T-helper 1 cell treated with Interleukin-12 subunit alpha and Interleukin-12 subunit beta and Interleukin-4 antibody, amounts not matched to agents 30 μg/mL and 1 μg/mL, for 36 hours (primary cell): ENCODE measurements at regions not wholly inside any gene's neighbourhood (a gene's known extent, or its start where the extent isn't known, plus 50 kb on each side); places are given as distances from the start of the nearest gene placed in this dataset.

Source experiments
- H3K27ac Mint-ChIP-seq: one replicate; pipeline ENCODE4 v1.8.0; 2021; ENCODE audit warnings: mild to moderate bottlenecking, mixed read lengths
- H3K27me3 Mint-ChIP-seq: one replicate; pipeline ENCODE4 v1.8.0; 2021; ENCODE audit warnings: low read depth, mixed read lengths
- H3K36me3 Mint-ChIP-seq: one replicate; pipeline ENCODE4 v1.8.0; 2021; ENCODE audit warnings: low read depth, mixed read lengths
- H3K4me1 Mint-ChIP-seq: one replicate; pipeline ENCODE4 v1.8.0; 2021; ENCODE audit warnings: low read depth, mixed read lengths
- H3K4me3 Mint-ChIP-seq: one replicate; pipeline ENCODE4 v1.8.0; 2021; ENCODE audit warnings: mild to moderate bottlenecking, moderate library complexity, mixed read lengths
- H3K9me3 Mint-ChIP-seq: one replicate; pipeline ENCODE4 v1.8.0; 2021; ENCODE audit warnings: mixed read lengths

GRCh38 chrY:21253455-21254248, 257.5 kb upstream of the RBMY1B start:
- H3K27ac Mint-ChIP-seq, result peak overlapping the region; percentile 57
- peaks cover 5% of the 10 kb centered on the region for H3K36me3 Mint-ChIP-seq
- no peaks in the 10 kb centered on the region for H3K27me3 Mint-ChIP-seq
- peak overlapping the region; percentile 65 for H3K4me3 Mint-ChIP-seq
- peaks cover 35% of the 10 kb centered on the region for H3K4me1 Mint-ChIP-seq
- H3K9me3 Mint-ChIP-seq, result no peaks in the 10 kb centered on the region

- H3K27ac Mint-ChIP-seq, result peak overlapping the region; percentile 80
- peaks cover 5% of the 10 kb centered on the region for H3K36me3 Mint-ChIP-seq
- H3K9me3 Mint-ChIP-seq, result no peaks in the 10 kb centered on the region
- peak overlapping the region; percentile 74 for H3K4me3 Mint-ChIP-seq
- peaks cover 28% of the 10 kb centered on the region for H3K4me1 Mint-ChIP-seq
- H3K27me3 Mint-ChIP-seq, result no peaks in the 10 kb centered on the region
Observed at GRCh38 chrY:21254476-21254875, 256.7 kb upstream of the RBMY1B start.

DNA sequence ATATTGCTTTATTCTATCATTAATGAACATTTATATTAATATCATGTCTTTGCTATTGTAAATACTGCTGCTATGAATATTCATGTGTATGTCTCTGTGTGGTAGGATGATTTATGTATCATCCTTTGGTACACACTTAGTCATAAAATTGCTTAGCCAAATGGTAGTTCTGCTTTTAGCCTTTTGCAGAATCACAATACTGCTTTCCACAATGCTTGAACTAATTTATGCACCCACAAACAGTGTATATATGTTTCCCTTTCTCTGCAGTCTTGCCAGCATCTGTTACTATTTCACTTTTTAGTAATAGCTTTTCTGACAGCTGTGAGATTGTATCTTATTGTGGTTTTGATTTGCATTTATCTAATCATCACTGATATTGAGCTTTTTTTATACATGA, 254.3 kb upstream of the RBMY1B start:
- Mint-ChIP-seq H3K4me3 (peak overlapping the region; percentile 64), H3K27me3 (no peaks in the 10 kb centered on the region), H3K9me3 (no peaks in the 10 kb centered on the region), H3K36me3 (peaks cover 4% of the 10 kb centered on the region), H3K4me1 (peaks cover 27% of the 10 kb centered on the region), H3K27ac (peak overlapping the region; percentile 58)

GRCh38 chrY:21259707-21260106, 251.4 kb upstream of the RBMY1B start:
- Mint-ChIP-seq H3K9me3 (no peaks in the 10 kb centered on the region), H3K4me3 (no peak overlapping the region), H3K36me3 (peaks cover 1% of the 10 kb centered on the region), H3K27ac (no peak overlapping the region), H3K4me1 (peaks cover 21% of the 10 kb centered on the region), H3K27me3 (no peaks in the 10 kb centered on the region)

GRCh38 chrY:21260325-21260724, 250.8 kb upstream of the RBMY1B start:
- Mint-ChIP-seq H3K4me1 (peaks cover 21% of the 10 kb centered on the region), H3K27ac (peak overlapping the region; percentile 5)

DNA sequence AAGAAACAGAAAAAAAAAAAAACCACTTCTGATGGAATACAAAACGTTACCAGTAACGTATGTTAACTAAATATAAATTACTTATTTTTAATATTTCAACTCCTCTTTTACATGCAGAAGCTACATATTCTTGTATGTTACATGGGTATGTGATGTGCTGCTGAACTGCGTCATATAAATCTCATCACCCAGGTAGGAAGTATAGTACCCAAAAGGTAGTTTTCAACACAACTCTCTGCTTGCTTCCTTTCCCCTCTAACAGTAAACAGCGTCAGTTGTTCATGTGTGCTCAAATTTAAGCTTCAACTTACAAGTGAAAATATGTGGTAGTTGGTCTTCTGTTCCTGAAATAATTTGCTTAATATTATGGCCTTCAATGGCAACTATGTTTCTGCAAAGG, 250.0 kb upstream of the RBMY1B start:
- Mint-ChIP-seq H3K27ac (no peak overlapping the region), H3K4me1 (peaks cover 21% of the 10 kb centered on the region), H3K9me3 (no peaks in the 10 kb centered on the region), H3K4me3 (no peak overlapping the region), H3K27me3 (no peaks in the 10 kb centered on the region), H3K36me3 (peaks cover 1% of the 10 kb centered on the region)

More at GRCh38 chrY:21260325-21260724, 250.8 kb upstream of the RBMY1B start:
- Mint-ChIP-seq H3K4me3 (no peak overlapping the region), H3K27me3 (no peaks in the 10 kb centered on the region), H3K36me3 (peaks cover 1% of the 10 kb centered on the region), H3K9me3 (no peaks in the 10 kb centered on the region)

GRCh38 chrY:21266751-21267150, 244.4 kb upstream of the RBMY1B start:
- Mint-ChIP-seq H3K4me1 (no peaks in the 10 kb centered on the region), H3K27me3 (no peaks in the 10 kb centered on the region), H3K36me3 (peaks cover 3% of the 10 kb centered on the region)

DNA sequence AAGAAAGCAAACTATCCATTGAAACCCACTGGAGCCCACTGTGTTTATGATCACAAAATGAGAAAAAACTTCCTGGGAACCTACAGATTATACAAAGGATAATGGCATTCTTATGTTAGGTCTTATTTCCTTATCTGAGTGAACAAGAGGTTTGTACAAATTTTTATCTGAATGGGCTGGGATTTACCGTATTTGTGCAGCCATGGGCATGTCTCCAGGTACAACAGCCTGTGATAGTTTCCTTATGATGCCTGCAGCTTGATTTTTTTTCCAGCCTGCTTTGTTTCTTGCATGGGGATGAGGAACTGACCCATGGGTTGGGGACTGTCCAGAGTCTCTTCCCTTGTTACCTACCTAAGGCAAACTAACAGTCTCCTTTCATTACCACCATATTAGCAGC, 244.0 kb upstream of the RBMY1B start:
- H3K27ac Mint-ChIP-seq, result no peak overlapping the region
- peaks cover 3% of the 10 kb centered on the region for H3K36me3 Mint-ChIP-seq
- H3K4me1 Mint-ChIP-seq, result no peaks in the 10 kb centered on the region
- no peak overlapping the region for H3K4me3 Mint-ChIP-seq
- H3K9me3 Mint-ChIP-seq, result no peaks in the 10 kb centered on the region
- H3K27me3 Mint-ChIP-seq, result no peaks in the 10 kb centered on the region

More at GRCh38 chrY:21266751-21267150, 244.4 kb upstream of the RBMY1B start:
- Mint-ChIP-seq H3K27ac (no peak overlapping the region), H3K4me3 (no peak overlapping the region), H3K9me3 (no peaks in the 10 kb centered on the region)

- H3K4me1 Mint-ChIP-seq, result no peaks in the 10 kb centered on the region
- no peak overlapping the region for H3K4me3 Mint-ChIP-seq
- H3K27ac Mint-ChIP-seq, result no peak overlapping the region
- H3K36me3 Mint-ChIP-seq, result no peaks in the 10 kb centered on the region
- H3K27me3 Mint-ChIP-seq, result no peaks in the 10 kb centered on the region
- no peaks in the 10 kb centered on the region for H3K9me3 Mint-ChIP-seq
Observed at GRCh38 chrY:21287769-21288168, 223.4 kb upstream of the RBMY1B start.

DNA sequence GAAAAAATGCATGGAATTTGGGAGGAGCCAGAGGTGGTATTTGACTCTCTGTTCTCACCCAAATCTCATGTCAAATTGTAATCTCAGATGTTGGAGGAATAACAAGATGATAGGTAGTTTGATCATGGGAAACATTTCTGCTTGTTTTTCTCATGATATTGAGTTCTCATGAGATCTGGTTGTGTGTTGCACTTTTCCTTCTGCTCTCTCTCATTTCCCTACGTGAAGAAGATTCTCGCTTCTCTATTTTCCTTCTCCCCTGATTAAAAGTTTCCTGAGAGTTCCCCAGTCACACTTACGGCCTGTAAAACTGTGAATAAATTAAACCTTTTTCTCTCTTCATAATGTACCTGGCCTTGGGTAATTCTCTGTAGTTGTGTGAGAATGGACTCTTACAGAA, 222.2 kb upstream of the RBMY1B start:
- Mint-ChIP-seq H3K9me3 (no peaks in the 10 kb centered on the region), H3K4me3 (no peak overlapping the region), H3K27ac (no peak overlapping the region), H3K36me3 (no peaks in the 10 kb centered on the region), H3K4me1 (no peaks in the 10 kb centered on the region), H3K27me3 (no peaks in the 10 kb centered on the region)

GRCh38 chrY:21295206-21295605, 215.9 kb upstream of the RBMY1B start:
- Mint-ChIP-seq H3K9me3 (peaks cover 3% of the 10 kb centered on the region), H3K4me3 (no peak overlapping the region), H3K4me1 (peaks cover 2% of the 10 kb centered on the region), H3K36me3 (no peaks in the 10 kb centered on the region), H3K27me3 (no peaks in the 10 kb centered on the region), H3K27ac (no peak overlapping the region)

GRCh38 chrY:21302278-21302677, 208.9 kb upstream of the RBMY1B start:
- Mint-ChIP-seq H3K27me3 (no peaks in the 10 kb centered on the region), H3K9me3 (no peaks in the 10 kb centered on the region), H3K36me3 (no peaks in the 10 kb centered on the region), H3K4me1 (no peaks in the 10 kb centered on the region), H3K4me3 (no peak overlapping the region), H3K27ac (no peak overlapping the region)

DNA sequence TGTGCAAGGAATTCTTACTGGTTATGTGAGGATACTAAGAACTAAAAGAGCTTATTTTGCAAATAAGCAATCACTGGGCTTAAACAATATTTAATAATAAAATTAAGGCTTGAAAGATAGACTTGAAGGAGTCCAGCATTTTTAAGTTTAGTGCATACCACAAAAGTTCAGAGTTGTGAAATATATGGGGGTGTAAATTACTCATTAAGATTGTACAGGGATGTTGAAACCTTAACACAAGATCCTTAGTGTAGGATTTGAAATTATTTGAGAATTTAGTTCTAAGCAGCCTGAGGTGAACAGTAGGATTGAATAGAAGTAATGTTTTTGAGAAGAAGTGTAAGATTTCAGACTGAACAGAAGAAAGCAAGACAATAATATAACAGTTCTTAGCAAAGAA, 195.8 kb upstream of the RBMY1B start:
- Mint-ChIP-seq H3K4me1 (no peaks in the 10 kb centered on the region), H3K27ac (no peak overlapping the region), H3K27me3 (no peaks in the 10 kb centered on the region), H3K9me3 (no peaks in the 10 kb centered on the region), H3K36me3 (no peaks in the 10 kb centered on the region), H3K4me3 (no peak overlapping the region)
